ENCODE measurements at regions not wholly inside any gene's neighbourhood (a gene's known extent, or its start where the extent isn't known, plus 50 kb on each side); places are given as distances from the start of the nearest gene placed in this dataset.

DNA sequence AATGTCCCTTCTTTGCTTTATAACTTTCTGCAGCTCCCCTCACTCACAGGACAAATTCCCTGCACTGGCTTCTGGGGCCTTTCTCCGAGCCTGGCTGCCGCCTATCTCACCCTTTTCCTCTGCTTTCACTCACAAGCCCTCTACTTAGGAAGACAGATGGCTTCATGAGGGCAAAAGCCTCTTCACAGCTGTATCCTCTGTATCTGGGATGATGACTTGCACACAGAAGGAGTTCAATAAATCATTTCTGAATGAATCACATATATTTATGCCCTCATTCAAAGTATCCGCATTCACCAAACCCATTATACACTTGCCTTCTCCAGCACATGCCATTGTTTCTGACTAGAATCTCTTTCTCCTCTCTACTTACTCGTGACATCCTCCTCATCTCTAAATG lies 159.0 kb upstream of the RIPOR2 start:
- no peak for DNase-seq (ENCODE audit: low spot score)
- in situ Hi-C loops (cut with MboI; ENCODE audit: low sequenced_read_pairs, unreplicated experiment) = no loop called here
- TF ChIP-seq CTCF (IDR thresholded peaks at IDR 0.05; ENCODE audit: borderline replicate concordance, control extremely low read depth, extremely low read depth, insufficient read depth, missing control alignments) = no peak

DNA sequence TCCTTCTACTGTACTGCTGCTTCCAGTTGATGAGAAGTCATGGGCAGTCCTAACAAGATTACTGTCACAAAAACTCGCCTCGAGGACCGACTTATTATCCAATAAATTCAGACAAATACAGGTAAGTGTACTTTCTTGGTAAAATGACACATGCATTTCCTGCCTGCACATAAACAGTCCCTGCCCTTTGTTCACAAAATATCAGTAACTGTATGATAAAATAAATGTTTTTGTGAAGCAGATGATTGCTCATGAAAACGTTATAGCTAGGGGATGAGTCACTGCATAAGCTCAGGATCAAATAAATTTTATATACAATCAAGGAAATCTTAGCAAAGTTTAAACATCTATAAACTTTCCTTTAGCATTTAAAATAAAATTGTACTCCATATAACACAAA lies 164.5 kb upstream of the RIPOR2 start:
- in situ Hi-C loops (cut with MboI; ENCODE audit: low sequenced_read_pairs, unreplicated experiment) = no loop called here
- TF ChIP-seq CTCF (IDR thresholded peaks at IDR 0.05; ENCODE audit: borderline replicate concordance, control extremely low read depth, extremely low read depth, insufficient read depth, missing control alignments) = no peak
- no peak for DNase-seq (ENCODE audit: low spot score)

DNA sequence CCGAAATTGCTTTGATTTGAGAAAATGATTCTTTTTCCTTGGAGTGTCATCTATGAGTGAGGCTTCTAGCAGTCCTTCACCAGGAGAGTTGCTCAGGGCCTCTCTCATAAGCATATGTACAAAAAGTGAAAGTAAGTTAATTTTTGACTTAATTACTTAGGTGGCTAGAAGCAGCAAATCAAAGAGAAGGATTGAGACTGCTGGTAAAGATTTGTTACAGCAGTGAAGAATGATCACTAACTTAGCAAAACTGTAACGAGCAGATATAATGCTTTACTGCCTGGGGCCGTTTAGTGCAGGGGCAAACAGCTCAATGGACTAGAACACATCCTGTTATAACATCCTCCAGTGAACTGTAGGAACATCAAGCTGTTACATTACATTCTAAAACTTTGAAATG lies 167.8 kb upstream of the RIPOR2 start:
- in situ Hi-C loops (cut with MboI; ENCODE audit: low sequenced_read_pairs, unreplicated experiment) = no loop called here
- TF ChIP-seq CTCF (IDR thresholded peaks at IDR 0.05; ENCODE audit: borderline replicate concordance, control extremely low read depth, extremely low read depth, insufficient read depth, missing control alignments) = no peak
- DNase-seq (ENCODE audit: low spot score) = no peak

DNA sequence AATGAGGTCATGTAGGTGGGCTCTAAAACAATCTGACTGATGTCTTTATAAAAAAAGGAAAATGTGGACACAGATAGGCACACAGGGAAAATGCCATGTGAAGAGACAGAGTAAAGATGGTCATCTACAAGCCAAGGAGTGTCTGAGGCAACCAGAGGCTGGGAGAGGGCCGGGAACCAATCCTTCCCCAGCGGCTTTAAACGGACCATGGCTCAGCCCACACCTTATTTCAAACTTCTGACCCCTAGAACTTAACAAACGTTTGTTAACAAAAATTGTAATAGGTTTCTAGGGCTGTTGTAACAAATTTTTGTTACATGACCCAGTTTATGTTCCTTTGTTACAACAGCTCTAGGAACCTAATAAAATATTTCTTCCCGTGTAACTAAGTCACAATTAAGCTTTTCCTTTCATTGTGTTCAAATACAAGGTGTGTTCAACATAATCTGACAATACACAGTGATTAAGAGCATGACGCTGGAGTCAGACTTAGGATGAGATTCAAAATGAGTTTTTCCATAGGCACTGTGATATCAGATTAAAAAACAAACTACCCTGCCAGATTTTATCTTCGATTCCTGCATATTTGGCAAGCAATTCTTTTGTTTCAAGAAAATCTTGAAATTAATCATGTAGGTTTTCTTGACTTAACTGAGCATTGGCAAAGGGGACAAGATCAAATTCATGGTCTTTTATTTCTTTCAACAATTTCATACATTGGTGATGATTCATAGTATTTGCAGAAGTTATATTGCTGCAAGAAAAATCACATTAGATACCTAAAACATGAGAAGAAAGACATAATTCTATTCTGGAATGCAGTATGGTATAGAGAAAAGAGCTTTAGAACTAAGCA lies 169.5 kb upstream of the RIPOR2 start:
- no peak for DNase-seq (ENCODE audit: low spot score)
- in situ Hi-C loops (cut with MboI; ENCODE audit: low sequenced_read_pairs, unreplicated experiment) = no loop called here
- TF ChIP-seq CTCF (IDR thresholded peaks at IDR 0.05; ENCODE audit: borderline replicate concordance, control extremely low read depth, extremely low read depth, insufficient read depth, missing control alignments) = no peak

DNA sequence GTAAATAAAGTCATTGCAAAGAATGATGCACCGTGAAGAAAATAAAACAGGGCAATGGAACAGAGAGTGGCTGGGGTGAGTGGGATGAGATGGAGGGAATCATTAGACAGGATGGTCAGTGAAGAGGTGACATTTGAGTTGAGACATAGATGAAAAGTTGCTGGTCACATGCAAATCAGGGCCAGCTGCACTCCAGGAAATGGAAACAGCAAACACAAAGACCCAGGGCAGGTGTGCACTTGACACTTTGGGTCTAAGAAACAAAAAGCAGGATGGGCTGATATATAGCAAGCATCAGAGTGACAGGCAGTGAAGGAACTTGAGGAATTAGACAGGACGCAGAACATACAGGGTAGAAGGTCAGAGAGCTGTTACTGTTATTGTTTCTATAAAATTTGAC lies 171.5 kb upstream of the RIPOR2 start:
- in situ Hi-C loops (cut with MboI; ENCODE audit: low sequenced_read_pairs, unreplicated experiment) = no loop called here
- no peak for DNase-seq (ENCODE audit: low spot score)
- no peak for TF ChIP-seq CTCF (IDR thresholded peaks at IDR 0.05; ENCODE audit: borderline replicate concordance, control extremely low read depth, extremely low read depth, insufficient read depth, missing control alignments)

DNA sequence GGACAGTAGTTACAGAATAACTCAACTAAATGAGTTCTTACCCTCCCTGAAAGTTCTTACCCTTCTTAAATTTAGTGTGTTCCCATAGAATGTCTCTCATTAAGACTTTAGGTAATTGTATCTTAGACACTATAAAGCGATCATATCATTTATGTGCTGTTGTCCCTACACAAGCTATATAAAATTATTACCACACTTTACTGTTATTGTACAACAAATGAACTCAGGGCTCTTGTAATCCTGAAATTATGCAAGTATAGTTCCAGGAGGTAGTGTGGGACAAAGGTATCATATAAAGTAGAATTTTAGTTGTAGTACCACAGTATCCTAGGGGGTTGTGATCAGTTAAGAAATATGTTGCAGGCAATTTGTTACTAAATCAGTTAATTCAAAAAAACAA lies 167.4 kb upstream of the CARMIL1 start:
- DNase-seq (ENCODE audit: low spot score) = no peak
- TF ChIP-seq CTCF (IDR thresholded peaks at IDR 0.05; ENCODE audit: borderline replicate concordance, control extremely low read depth, extremely low read depth, insufficient read depth, missing control alignments) = no peak
- in situ Hi-C loops (cut with MboI; ENCODE audit: low sequenced_read_pairs, unreplicated experiment) = no loop called here
